HUDEP-2 (cell line): ENCODE measurements at regions not wholly inside any gene's neighbourhood (a gene's known extent, or its start where the extent isn't known, plus 50 kb on each side); places are given as distances from the start of the nearest gene placed in this dataset.
"Not testable (repeated sequence)": the region's sequence is repeated elsewhere in the genome, so short reads cannot be mapped to it uniquely, and the experiment has no call there.

Experiments
- DNase-seq, 76 experiments: peaks; one replicate each; lab custom pipeline; 2025; ENCODE audit not compliant: unreplicated experiment in 76 of 76; lab: John Stamatoyannopoulos, UW

DNA sequence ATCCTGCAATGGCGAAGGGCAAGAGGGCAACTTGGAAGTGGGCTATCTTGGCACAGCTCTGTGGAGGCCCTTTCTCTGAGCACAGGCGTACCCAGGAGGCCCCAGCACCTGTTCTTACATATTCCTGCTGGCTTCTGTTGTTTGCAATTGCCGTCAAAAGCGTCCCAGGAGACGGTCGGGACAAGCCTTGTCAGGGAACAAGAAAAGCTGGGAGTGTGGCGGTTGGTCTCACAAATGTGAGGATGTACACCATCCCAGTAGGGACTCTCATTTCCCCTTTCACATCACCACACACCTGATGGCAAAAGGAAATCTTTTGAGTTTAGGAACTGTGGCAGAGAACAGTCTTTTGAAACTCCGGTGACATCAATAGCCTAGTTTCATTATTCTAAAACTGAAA, 94.7 kb upstream of the EFEMP1 start:
- DNase-seq = no peak

DNA sequence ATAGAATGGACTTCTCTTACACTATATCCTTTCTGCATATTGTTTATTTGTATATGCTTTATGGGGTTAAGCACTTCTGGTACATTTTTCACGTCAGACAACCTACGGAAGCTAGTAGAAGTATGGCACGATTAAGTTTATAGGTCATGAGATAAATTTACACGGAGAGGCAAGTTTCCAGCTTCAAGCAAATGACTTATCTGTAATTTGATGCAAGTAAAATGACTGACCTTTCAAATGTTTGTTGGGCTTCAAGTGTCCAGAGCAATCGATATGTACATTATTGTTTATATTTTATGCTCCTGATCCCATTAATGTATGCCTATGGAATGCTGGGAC, 97.5 kb upstream of the EFEMP1 start:
- no peak for DNase-seq

DNA sequence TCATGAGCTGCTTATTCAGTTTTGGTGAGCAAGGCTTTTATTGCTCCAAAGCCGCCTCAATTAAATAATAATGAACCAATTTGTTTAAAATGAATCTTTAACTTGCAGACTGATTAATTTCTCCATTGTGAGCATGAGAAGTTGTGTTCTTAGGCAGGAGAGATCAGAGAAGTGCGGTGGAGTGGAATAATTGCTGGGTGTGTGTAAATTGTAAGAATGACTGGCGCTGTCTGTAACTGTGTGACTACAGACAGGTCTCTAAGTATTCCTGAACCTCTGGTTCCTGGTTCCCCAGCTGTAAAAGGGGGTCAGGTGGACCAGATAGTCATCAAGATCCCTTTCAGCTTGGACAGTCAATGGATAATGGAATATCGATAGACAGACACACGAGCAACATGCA, 98.0 kb upstream of the EFEMP1 start:
- no peak for DNase-seq

DNA sequence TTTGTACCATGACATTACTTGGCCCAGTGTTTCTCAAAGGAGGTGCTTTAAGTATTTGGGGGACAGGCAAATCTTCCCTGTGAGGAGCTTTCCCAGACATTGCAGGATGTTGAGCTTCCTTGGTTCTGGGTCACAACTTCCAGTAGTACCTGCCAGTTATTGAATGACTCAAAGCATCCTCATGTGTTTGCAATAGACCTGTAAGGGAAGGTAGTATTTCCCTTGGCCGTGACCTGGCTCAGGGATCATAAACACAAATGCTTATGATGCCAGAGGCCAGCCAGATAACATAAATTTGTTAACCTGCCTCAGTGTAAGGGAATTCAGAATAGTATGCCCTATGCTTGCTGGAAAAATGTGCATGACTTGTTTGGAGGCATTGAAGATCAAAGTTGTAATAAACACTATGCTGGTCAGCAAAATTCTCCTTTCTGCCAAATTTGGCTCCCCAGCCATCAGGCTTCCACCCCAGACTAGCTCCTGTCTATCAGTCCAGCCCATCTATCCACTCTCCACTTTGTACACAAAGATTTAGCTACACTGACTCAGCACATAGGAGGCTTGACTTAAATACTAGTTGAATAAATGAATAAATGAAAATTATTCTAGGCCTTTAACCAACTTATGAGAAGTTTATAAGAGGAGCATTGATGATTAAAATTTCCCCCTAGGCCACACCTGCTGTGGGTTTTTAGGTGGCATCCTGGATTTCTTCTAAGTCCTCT, 102.0 kb upstream of the EFEMP1 start:
- no peak for DNase-seq

DNA sequence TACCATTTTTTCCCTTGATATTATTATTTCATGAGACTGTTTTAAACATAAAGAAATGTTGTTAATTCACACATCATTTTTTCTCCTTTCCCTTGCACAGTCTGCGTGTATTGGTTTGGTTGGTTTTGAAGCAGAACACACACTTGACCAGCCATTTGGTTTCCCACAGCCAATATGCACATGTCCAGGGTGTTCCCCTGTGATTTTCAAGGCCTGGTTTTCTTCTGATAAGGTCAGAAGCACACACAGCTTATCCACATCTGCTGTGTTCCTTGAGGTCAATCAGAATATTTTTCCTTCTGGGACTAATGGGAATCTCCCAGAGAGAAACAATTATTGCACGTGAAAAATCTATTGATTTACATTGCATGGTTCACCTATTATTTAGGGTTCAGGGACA, 103.2 kb upstream of the EFEMP1 start:
- DNase-seq = no peak

- DNase-seq = no peak
These were observed 106.5 kb upstream of the EFEMP1 start for GRCh38 chr2:56030062-56030461.

DNA sequence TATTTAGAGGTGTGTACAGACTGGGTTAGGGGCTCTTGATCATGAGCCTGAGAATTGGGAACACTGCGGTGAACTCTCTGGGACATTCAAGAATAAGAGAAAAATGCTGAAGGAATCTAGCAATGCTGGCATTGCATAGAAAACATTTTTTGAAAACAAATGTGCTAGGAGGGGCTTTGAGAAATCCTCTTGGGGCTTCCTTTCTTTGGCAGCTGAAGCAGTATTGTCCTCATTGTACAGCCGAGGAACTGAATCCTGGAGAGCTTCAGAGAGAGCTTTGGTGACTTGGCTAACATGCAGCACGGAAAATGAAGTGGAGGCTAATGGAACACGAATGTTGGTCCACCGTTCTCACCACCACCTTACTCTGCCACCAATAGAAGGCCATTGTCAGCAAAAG, 107.3 kb upstream of the EFEMP1 start:
- no peak for DNase-seq

DNA sequence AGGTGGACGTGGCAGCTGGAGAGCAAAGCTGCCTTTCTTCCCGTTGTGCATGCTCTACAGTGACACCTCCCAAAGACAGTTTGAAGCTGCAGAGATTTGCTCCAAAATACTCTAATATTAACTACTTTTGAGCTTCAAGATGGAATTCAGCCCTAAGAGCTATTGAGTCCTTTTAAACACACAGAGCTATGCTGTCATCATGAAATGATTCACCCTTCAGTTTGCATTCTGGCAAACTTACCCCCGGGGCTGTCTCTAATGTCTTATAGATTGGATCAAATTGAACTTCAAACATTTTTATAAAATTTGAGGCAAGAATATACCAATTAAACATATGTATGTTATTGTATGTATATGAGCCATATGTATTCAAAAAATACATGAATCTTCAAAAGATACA, 110.7 kb upstream of the EFEMP1 start:
- DNase-seq = no peak

GRCh38 chr2:56040189-56040588, 116.6 kb upstream of the EFEMP1 start:
- no peak for DNase-seq

GRCh38 chr2:56040834-56041233, 117.3 kb upstream of the EFEMP1 start:
- DNase-seq = no peak

DNA sequence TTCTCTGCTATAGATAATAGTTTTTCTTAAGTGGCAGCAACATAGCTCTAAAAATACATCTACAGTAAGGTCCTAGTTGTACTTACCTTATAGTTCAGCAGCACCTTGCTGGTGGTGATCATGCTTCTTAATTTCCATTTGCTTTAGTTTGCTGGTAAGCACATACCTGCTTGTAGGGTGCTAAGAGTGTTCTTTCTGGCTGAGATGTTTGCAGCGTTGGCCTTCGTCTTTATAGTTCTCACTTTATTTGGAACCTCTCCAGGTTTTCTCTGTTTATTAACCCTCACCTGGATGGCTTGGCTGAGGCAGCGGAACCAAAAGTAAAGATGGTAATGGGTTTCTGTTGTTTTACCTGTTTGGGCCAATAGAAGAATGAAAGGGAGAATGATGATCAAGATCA, 123.6 kb upstream of the EFEMP1 start:
- DNase-seq = no peak

DNA sequence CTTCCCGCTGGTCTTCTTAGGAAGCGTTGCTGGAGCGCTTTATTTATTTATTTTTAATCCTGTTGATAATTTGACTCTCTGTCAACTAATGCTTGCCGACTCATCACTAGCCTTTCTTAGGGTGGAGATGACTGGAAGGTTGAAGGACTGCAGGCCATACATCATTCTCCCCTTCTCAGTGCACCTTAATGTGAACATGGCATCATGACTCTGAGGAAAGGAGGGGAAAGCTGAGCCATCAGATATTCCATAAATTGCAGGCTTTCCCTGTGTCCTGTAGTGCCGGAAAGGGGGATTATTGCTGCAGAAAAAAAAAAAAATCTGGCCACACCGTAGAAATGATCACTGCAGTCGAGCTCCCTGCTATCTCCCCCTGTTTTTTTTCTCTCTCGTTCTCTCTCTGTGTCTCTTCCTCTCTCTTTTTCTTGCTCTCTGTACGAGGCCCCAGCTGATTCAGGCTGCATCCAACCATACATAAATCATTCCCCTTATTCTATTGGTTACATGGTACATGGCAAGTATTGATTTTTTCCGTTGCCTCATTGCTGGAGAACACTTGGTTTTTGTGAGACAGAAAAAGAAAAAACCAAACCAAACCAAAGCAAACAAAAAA, 125.8 kb upstream of the EFEMP1 start:
- no peak for DNase-seq

- DNase-seq = no peak
These were observed 130.1 kb upstream of the EFEMP1 start for GRCh38 chr2:56053679-56054078.

DNA sequence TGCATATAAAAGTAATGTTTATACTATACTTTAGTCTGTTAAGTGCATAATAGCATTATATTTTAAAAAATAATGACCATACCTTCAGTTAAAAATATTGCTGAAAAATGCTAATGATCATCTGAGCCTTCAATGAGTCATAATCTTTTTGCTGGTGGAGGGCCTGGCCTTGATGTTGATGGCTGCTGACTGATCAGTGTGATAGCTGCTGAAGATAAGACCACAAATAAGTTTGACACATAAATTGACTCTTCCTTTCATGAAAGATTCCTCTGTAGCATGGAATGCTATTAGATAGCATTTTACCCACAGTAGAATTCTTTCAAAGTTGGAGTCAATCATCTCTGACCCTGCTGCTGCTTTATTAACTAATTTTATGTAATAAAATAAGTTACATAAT, 128.4 kb upstream of the CCDC85A start:
- DNase-seq = no peak

GRCh38 chr2:56061327-56061726, 122.5 kb upstream of the CCDC85A start:
- DNase-seq = not testable (repeated sequence)

- no peak for DNase-seq
These were observed 115.0 kb upstream of the CCDC85A start for GRCh38 chr2:56068746-56069145.

GRCh38 chr2:56077359-56077915, 106.4 kb upstream of the CCDC85A start:
- DNase-seq = peak in 12 of 76 experiments; percentile 2 to 14 (median 6)

DNA sequence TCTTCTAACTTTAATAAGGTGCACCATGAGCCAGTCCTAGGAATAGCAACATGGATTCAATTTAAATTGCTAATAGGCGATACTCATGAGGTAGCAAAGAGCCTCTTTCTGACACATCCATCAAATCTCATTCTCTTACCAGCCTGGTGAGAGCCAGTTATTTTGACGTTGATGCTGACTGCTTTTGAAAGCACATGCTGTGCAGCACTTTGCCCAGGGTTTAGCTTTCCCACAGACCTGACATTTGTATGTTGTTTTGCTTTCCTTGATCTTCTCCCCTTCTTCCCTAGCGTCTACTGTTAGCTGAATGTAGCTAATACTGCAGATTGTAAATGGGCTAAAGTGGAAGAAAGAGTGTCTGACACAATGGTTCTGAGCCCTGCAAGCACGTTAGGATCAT, 101.1 kb upstream of the CCDC85A start:
- DNase-seq = no peak

DNA sequence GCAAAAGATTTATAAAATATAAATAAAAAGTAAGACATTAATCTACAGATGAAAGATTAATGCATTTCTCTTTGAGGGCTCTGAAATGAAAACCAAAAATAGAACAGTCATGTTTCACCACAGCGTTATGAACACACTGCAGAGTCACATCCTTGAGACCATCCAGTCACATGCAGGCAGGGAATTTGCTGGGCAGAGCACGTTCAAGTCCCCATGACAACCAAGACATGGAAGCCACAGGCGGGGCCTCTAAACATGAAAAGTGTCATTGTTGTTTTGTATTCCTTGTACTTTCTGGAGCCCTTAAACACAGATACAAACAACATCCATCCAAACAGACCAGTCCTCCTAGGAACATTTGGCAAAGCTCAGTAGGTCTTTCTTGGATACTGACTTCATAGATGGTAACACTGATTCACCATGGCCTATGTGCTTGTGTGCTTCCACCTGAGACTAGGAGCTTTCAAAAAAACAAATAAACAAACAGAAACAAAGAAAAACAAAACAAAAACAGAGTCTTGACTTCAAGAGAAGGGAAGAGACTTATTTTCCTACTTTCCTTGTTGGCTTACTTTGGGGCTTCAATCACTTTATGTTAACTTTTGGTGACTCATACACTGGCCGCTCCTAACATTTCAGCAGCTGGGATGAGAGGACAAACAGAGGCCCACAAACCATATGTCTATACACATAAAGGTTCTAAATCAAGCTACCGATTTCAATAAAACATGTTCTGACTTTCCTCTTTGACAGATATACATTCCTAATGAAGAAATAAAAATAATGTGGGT, 99.5 kb upstream of the CCDC85A start:
- no peak for DNase-seq

- no peak for DNase-seq
These were observed 97.5 kb upstream of the CCDC85A start for GRCh38 chr2:56086336-56086735.

GRCh38 chr2:56088411-56088810, 95.4 kb upstream of the CCDC85A start:
- no peak for DNase-seq

DNA sequence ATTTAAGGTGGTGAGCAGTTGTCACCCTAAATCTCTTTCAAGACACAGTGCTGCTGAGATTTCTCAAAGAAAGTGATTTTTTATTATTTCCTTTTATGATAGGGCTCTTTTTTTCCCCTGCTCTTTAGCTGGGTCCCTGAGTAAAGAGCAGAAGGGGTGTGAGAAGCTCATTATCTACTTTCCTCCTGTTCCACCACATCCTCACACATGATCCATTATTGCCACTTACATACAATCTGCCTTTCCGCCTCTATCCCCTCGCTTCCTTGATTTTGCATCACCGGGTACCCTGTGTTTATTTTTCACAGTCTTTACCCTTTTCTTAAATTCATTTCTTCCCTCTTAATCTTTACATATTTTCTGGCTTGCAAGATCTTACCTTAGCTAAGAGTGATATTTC, 93.9 kb upstream of the CCDC85A start:
- DNase-seq = no peak
